ENCODE measurements at regions not wholly inside any gene's neighbourhood (a gene's known extent, or its start where the extent isn't known, plus 50 kb on each side); places are given as distances from the start of the nearest gene placed in this dataset.

DNA sequence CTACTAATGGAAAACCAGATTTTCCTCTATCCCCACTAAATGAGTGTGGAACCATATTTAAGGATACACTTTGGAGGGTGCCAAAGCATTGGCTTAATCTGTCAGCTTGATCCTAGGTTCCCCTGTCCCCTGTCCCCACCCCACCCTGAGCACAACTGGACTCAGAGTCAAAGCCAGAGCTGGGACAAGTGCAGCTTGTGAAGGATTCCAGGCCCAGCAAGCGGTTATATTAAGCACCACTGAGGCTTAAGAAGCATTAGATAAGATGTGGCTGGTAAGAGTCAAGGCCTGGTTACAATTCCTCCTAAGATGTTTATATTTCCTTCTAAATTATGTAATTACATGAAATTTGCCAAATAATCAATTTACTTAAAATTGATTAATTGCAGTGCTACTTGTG, 350.0 kb upstream of the GATB start:
- TF ChIP-seq, protein P1, sequence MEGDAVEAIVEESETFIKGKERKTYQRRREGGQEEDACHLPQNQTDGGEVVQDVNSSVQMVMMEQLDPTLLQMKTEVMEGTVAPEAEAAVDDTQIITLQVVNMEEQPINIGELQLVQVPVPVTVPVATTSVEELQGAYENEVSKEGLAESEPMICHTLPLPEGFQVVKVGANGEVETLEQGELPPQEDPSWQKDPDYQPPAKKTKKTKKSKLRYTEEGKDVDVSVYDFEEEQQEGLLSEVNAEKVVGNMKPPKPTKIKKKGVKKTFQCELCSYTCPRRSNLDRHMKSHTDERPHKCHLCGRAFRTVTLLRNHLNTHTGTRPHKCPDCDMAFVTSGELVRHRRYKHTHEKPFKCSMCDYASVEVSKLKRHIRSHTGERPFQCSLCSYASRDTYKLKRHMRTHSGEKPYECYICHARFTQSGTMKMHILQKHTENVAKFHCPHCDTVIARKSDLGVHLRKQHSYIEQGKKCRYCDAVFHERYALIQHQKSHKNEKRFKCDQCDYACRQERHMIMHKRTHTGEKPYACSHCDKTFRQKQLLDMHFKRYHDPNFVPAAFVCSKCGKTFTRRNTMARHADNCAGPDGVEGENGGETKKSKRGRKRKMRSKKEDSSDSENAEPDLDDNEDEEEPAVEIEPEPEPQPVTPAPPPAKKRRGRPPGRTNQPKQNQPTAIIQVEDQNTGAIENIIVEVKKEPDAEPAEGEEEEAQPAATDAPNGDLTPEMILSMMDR (IDR thresholded peaks at IDR 0.05), result no peak
- TF ChIP-seq POLR2AphosphoS5 (IDR thresholded peaks at IDR 0.05; ENCODE audit: insufficient read depth in 1 of 2, low read depth in 1 of 2), result no peak

Data from vagina (tissue), 2 donors.